ENCODE measurements at regions not wholly inside any gene's neighbourhood (a gene's known extent, or its start where the extent isn't known, plus 50 kb on each side); places are given as distances from the start of the nearest gene placed in this dataset.

- intact Hi-C loops (cut with DNase I), result no loop called here
- no peaks in the 10 kb centered on the region for H3K4me1 ChIP-seq
- no peaks in the 10 kb centered on the region for H3K27me3 ChIP-seq
- H3K36me3 ChIP-seq, result no peaks in the 10 kb centered on the region
- DNase-seq (no peak), ATAC-seq (no peak)
- no peaks in the 10 kb centered on the region for H3K9me3 ChIP-seq
- H3K27ac ChIP-seq, result no peak overlapping the region
- TF ChIP-seq, protein P1, sequence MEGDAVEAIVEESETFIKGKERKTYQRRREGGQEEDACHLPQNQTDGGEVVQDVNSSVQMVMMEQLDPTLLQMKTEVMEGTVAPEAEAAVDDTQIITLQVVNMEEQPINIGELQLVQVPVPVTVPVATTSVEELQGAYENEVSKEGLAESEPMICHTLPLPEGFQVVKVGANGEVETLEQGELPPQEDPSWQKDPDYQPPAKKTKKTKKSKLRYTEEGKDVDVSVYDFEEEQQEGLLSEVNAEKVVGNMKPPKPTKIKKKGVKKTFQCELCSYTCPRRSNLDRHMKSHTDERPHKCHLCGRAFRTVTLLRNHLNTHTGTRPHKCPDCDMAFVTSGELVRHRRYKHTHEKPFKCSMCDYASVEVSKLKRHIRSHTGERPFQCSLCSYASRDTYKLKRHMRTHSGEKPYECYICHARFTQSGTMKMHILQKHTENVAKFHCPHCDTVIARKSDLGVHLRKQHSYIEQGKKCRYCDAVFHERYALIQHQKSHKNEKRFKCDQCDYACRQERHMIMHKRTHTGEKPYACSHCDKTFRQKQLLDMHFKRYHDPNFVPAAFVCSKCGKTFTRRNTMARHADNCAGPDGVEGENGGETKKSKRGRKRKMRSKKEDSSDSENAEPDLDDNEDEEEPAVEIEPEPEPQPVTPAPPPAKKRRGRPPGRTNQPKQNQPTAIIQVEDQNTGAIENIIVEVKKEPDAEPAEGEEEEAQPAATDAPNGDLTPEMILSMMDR (IDR thresholded peaks at IDR 0.05), result no peak
- H3K4me3 ChIP-seq, result no peak overlapping the region
Observed at GRCh38 chr4:135192751-135193535, 991.4 kb upstream of the PABPC4L start.

GRCh38 chr4:135191596-135191995 lies 990.0 kb upstream of the PABPC4L start:
- Histone ChIP-seq H3K4me3 (no peak overlapping the region), H3K9me3 (no peaks in the 10 kb centered on the region), H3K4me1 (no peaks in the 10 kb centered on the region), H3K27me3 (no peaks in the 10 kb centered on the region), H3K36me3 (no peaks in the 10 kb centered on the region), H3K27ac (no peak overlapping the region)
- TF ChIP-seq, protein P1 (IDR thresholded peaks at IDR 0.05), result no peak
- no peak for ATAC-seq
- no peak for DNase-seq
- intact Hi-C loops (cut with DNase I), result no loop called here

GRCh38 chr4:135186002-135186401 lies 984.4 kb upstream of the PABPC4L start:
- Histone ChIP-seq H3K27ac (no peak overlapping the region), H3K4me1 (no peaks in the 10 kb centered on the region), H3K27me3 (no peaks in the 10 kb centered on the region), H3K36me3 (no peaks in the 10 kb centered on the region), H3K4me3 (no peak overlapping the region), H3K9me3 (no peaks in the 10 kb centered on the region)
- intact Hi-C loops (cut with DNase I), result no loop called here
- ATAC-seq (no peak), DNase-seq (no peak)
- TF ChIP-seq, protein P1 (IDR thresholded peaks at IDR 0.05), result no peak

DNA sequence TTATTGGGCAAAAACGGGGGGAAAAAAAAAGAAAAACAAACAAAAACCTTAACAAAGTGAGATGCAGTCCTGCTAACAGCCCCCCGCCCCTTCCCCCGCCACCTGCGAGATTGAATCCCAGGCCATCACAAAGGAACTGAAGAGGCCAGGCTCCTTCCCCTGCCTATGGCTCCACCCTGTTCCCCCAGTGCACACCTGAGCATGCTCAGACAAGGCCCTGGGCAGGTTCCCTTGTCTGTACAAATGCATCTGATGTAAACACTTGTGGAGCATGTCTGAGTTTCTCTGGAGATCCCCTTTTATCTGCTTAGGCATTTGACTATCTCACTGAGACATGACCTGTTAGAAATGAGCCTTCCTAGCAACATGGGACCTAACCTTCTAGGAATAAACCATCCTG lies 983.7 kb upstream of the PABPC4L start:
- Histone ChIP-seq H3K27ac (no peak overlapping the region), H3K36me3 (no peaks in the 10 kb centered on the region), H3K4me3 (no peak overlapping the region), H3K27me3 (no peaks in the 10 kb centered on the region), H3K4me1 (no peaks in the 10 kb centered on the region), H3K9me3 (no peaks in the 10 kb centered on the region)
- DNase-seq, result no peak
- intact Hi-C loops (cut with DNase I), result no loop called here
- no peak for ATAC-seq
- TF ChIP-seq, protein P1 (IDR thresholded peaks at IDR 0.05), result no peak

DNA sequence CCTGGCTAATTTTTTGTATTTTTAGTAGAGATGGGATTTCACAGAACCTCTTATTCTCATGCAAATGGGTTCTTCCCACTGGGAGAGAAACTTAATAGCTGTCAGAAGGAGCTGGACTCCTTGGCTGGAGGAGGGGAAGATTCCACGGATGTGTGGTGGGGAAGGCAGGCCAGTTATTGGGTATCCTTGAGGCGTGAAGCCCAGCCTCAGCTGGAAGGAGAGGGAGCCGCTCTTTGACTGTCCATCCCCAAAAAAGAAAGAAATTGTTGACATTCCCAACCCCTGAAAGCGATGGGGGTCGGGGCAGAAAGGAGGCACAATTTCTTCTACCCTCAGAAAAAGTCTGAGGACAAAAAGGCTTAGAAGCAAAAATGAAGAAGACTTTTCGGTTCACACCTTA lies 983.1 kb upstream of the PABPC4L start:
- no peak for ATAC-seq
- intact Hi-C loops (cut with DNase I), result no loop called here
- H3K9me3 ChIP-seq, result no peaks in the 10 kb centered on the region
- no peaks in the 10 kb centered on the region for H3K4me1 ChIP-seq
- H3K27me3 ChIP-seq, result no peaks in the 10 kb centered on the region
- TF ChIP-seq, protein P1 (IDR thresholded peaks at IDR 0.05), result no peak
- H3K27ac ChIP-seq, result no peak overlapping the region
- no peak overlapping the region for H3K4me3 ChIP-seq
- DNase-seq, result no peak
- no peaks in the 10 kb centered on the region for H3K36me3 ChIP-seq
